Mesodermal cell (in vitro differentiated cells): ENCODE measurements at regions not wholly inside any gene's neighbourhood (a gene's known extent, or its start where the extent isn't known, plus 50 kb on each side); places are given as distances from the start of the nearest gene placed in this dataset.

Source experiments
- H3K27ac ChIP-seq: 2 replicates; pipeline ENCODE4 v1.7.0; 2013; ENCODE audit warnings: mild to moderate bottlenecking, low read depth, low read length, moderate library complexity; ENCODE audit not compliant: severe bottlenecking
- H3K36me3 ChIP-seq: 2 replicates; pipeline ENCODE4 v1.7.1; 2013; ENCODE audit warnings: mild to moderate bottlenecking, low read length, moderate library complexity; ENCODE audit not compliant: control insufficient read depth, insufficient read depth
- H3K4me1 ChIP-seq: one replicate; pipeline ENCODE4 v1.7.1; 2013; ENCODE audit warnings: mild to moderate bottlenecking, low read length; ENCODE audit not compliant: insufficient read depth, control insufficient read depth, poor library complexity, severe bottlenecking
- H3K4me3 ChIP-seq: 2 replicates; pipeline ENCODE4 v1.7.0; 2013; ENCODE audit warnings: low read length, control low read depth, mild to moderate bottlenecking; ENCODE audit not compliant: insufficient read depth, poor library complexity, severe bottlenecking; ENCODE audit errors: extremely low read depth
- H3K9me3 ChIP-seq: 2 replicates; pipeline ENCODE4 v1.7.1; 2013; ENCODE audit warnings: mild to moderate bottlenecking, low read length, moderate library complexity; ENCODE audit not compliant: control insufficient read depth
- WGBS, 2 experiments: methylation state at CpG; one replicate each; pipeline ENCODE4 v1.1.5; 2013; ENCODE audit warnings: missing lambda C conversion rate in 2 of 2; ENCODE audit not compliant: insufficient coverage in 2 of 2; 5-methylcytosine and 5-hydroxymethylcytosine counted together

DNA sequence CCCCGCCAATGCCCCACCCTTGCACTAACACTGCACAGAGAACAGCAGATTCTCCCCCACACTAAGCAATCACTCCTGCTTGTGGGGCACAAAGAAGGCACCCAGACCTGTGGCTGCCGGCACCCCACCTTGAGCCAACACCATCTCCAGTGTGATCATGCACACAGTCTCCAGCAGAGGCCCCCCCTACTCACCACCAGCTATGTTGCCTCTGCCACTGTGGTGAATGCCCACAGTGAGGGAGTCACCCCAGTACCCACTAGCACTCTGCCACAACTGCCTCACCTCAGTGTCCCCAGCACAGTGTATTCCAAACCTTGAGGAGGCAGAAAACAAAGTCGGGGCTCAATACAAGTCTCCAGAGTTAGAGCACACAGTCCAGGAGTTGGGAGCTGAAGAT is 261.7 kb upstream of the SSTR1 start:
- 83% methylated on average over 2 of the region's 3 CpGs; no CpG with 5 or more reads in 1 of the 2 experiments for WGBS, 2 experiments
- H3K4me1 ChIP-seq: no peaks in the 10 kb centered on the region
- no peak overlapping the region for H3K27ac ChIP-seq
- no peak overlapping the region for H3K4me3 ChIP-seq
- peaks cover 9% of the 10 kb centered on the region for H3K9me3 ChIP-seq
- H3K36me3 ChIP-seq: no peaks in the 10 kb centered on the region

DNA sequence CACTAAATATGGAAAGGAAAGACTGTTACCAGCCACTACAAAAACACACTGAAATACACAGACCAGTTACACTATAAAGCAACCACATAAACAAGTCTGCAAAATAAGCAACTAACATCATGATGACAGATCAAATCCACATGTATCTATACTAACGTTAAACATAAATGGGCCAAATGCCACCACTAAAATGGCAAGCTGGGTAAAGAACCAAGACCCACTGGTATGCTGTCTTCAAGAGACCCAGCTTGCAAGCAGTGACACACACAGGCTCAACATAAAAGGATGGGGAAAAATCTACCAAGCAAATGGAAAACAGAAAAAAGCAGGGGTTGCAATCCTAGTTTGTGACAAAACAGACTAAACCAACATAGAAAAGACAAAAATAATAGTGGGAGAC is 260.9 kb upstream of the SSTR1 start:
- WGBS, 2 experiments: 100% methylated on average over 1 of the region's 1 CpG; no CpG with 5 or more reads in 1 of the 2 experiments

DNA sequence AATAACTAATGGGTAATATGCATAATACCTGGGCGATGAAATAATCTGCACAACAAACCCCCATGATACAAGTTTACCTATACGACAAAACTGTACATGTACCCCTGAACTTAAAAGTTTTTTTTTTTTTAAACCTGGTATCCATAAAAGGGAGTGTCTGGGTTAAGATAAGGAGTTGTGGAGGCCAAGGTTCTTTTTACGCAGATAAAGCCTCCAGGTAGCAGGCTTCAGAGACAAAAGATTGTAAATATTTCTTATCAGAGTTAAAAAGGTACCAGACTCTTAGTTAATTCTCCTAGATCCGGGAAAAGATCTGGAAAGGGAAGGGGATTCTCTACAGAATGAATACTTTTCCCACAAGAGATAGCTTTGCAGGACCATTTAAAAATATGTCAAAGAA is 259.4 kb upstream of the SSTR1 start:
- Histone ChIP-seq H3K4me3 (no peak overlapping the region), H3K27ac (no peak overlapping the region), H3K9me3 (peaks cover 9% of the 10 kb centered on the region), H3K4me1 (no peaks in the 10 kb centered on the region), H3K36me3 (no peaks in the 10 kb centered on the region)
- WGBS, 2 experiments: 100% methylated on average over 1 of the region's 4 CpGs; no CpG with 5 or more reads in 1 of the 2 experiments

More for the DNA sequence above, 260.9 kb upstream of the SSTR1 start:
- Histone ChIP-seq H3K4me1 (no peaks in the 10 kb centered on the region), H3K36me3 (no peaks in the 10 kb centered on the region), H3K27ac (no peak overlapping the region), H3K9me3 (peaks cover 9% of the 10 kb centered on the region), H3K4me3 (no peak overlapping the region)

DNA sequence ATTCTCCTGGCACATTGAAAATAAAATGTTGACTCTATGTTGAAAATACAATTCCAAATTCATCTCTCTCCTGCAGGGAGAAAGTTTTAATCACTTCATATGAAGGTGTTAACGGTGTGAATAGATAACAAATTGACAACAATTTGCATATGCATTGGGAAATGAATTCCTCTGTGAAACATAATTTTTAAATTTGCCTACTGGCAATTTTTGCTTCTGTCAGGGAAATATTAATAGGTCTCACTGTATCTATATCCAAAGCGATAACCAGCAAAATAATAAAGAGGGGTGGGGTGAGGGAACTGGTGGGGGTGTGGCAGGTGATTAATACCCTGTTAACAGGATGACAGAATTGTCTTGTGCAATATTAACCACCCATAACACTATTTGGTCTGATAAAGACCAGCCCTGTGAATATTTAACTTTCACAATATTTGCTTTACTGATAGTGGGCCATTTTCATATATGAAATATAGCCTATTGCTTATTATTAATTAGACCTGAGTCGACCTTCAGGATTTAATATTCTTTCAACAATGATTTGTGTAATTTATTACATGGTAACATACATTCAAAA is 239.0 kb upstream of the SSTR1 start:
- Histone ChIP-seq H3K4me3 (no peak overlapping the region), H3K27ac (no peak overlapping the region), H3K36me3 (no peaks in the 10 kb centered on the region), H3K4me1 (no peaks in the 10 kb centered on the region), H3K9me3 (no peaks in the 10 kb centered on the region)
- WGBS, 2 experiments: no CpG with 5 or more reads among the region's 3 CpGs

DNA sequence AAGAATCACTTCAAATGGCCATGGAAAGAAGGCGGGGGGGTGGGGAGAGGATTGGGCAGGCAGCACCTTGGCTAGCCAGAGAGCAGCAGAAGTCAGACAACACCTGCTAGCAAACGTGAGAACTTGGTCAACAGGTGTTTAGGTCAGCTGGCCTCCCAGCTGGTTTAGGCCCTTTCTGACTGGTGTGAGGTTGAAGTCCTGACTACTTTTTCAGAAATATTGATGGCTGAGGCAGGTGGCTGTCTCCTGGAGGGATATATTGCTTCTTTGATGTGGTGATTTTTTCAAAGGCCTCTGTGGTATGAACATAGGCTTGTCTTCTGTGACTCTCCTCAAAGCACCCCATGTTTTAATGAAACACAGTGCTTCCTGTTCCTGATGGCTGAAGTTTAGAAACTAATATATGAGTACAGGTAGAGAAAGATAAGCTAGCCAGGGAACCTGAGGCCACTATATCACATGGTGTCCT is 238.2 kb upstream of the SSTR1 start:
- no peaks in the 10 kb centered on the region for H3K36me3 ChIP-seq
- no peaks in the 10 kb centered on the region for H3K4me1 ChIP-seq
- H3K4me3 ChIP-seq: no peak overlapping the region
- 76 to 83% methylated on average over 2 of the region's 2 CpGs for WGBS, 2 experiments
- H3K27ac ChIP-seq: no peak overlapping the region
- H3K9me3 ChIP-seq: no peaks in the 10 kb centered on the region

DNA sequence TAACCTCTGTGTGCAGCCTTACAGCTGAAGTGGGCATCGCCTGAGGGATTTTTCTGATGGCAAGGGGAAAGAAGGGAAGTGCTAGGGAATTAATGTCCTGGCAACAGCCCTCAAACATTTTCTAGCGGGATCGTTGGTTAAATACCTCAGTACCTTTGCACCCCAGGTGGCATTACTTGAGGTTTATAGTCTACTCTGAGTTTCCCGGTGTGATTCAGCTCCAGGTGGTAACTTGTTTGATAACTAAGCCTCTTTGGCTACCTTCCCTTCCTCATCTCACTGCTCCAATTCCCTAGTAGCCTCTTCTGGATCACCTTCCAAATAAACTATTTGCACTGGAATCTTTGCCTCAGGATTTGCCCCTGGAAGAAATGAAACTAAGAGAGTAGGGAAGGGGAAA is 237.0 kb upstream of the SSTR1 start:
- Histone ChIP-seq H3K4me1 (no peaks in the 10 kb centered on the region), H3K36me3 (no peaks in the 10 kb centered on the region), H3K9me3 (no peaks in the 10 kb centered on the region), H3K4me3 (no peak overlapping the region), H3K27ac (no peak overlapping the region)
- WGBS, 2 experiments: 82 to 100% methylated on average over 1 to 4 of the region's 4 CpGs

DNA sequence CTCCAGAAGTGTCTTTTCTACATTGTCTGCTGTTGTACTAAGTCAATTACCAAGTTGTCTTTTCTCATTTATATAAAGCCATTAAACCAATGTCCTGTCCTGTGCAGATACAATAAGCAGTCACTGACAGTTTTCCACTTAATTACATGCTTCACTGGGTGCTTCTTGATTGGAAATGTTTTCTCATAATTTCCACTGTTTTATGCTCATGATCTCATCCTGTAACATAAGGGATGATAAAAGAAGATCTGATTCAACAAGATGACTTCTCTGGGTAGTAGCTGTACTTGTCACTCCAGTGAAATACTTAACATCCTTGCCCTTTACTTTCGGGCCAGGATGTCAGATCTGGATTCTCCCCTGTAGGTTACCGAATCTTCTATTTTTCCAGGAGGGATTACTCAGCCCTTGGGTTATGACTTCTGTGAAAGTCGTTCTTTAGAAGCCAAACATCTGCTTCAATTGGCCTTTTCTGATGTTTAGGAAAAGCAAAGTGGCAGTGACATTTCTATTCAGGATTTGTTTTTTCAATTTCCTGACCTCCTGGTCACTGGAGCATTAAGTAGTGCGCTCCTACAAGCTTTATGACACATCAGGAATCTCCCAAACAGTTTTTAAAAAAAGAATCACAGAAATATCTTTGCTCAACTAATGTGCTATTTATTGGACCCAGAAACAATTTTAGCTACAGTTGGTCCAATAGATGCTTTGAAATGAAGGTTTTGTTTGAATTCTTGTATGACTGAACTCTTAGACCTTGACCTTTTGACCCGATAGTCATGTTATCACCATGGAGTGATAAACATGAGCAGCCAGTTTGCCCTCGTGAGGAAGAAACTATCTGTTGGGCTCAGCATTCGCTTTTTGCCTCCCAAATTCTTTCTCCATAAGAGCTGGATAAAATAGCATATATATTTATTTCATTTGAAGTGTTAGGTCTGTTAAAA is 234.5 kb upstream of the SSTR1 start:
- H3K4me1 ChIP-seq: no peaks in the 10 kb centered on the region
- no peaks in the 10 kb centered on the region for H3K36me3 ChIP-seq
- no peak overlapping the region for H3K27ac ChIP-seq
- no peak overlapping the region for H3K4me3 ChIP-seq
- H3K9me3 ChIP-seq: no peaks in the 10 kb centered on the region
- 78 to 97% methylated on average over 4 to 5 of the region's 7 CpGs for WGBS, 2 experiments

DNA sequence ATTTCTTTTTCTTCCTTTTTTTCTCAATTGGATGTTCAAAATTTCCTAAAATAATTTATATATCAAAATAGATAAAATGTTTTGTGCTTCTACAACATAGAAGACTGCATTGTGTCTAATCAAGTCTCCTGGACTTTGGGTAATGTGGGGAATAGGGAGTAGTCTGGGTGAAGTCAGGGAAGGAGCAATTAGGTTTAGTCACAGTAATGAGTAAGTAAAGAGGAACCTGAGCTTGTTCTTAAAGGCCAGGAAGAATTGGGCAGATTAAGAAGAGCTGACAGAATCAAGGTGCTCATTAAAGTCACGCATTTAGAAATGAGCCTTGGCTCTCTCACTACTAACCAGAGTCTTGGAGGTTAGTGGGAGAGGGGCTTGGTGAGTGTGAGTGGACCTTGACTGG is 233.3 kb upstream of the SSTR1 start:
- H3K36me3 ChIP-seq: no peaks in the 10 kb centered on the region
- no peak overlapping the region for H3K27ac ChIP-seq
- no peaks in the 10 kb centered on the region for H3K4me1 ChIP-seq
- no peaks in the 10 kb centered on the region for H3K9me3 ChIP-seq
- no peak overlapping the region for H3K4me3 ChIP-seq
- WGBS, 2 experiments: 86% methylated on average over 1 of the region's 1 CpG; no CpG with 5 or more reads in 1 of the 2 experiments

DNA sequence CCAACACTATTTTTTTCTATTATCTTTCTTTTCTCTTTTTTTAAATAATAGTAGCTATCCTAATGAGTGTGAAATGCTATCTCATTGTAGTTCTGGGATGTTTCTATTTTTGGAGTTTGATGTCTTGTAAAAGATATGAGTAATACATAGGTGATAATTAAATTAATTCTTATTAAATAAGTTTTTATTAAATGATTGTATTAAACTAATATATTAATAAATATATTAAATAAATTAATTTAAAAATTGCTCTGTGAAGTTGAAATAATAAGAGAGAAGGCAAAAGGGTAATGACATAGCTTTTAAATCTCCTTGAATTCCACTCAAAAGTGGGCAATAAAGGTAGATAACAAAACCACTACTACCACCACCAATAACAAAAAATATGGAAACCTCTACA is 230.2 kb upstream of the SSTR1 start:
- Histone ChIP-seq H3K9me3 (peaks cover 13% of the 10 kb centered on the region), H3K4me3 (no peak overlapping the region), H3K4me1 (no peaks in the 10 kb centered on the region), H3K27ac (no peak overlapping the region), H3K36me3 (no peaks in the 10 kb centered on the region)

DNA sequence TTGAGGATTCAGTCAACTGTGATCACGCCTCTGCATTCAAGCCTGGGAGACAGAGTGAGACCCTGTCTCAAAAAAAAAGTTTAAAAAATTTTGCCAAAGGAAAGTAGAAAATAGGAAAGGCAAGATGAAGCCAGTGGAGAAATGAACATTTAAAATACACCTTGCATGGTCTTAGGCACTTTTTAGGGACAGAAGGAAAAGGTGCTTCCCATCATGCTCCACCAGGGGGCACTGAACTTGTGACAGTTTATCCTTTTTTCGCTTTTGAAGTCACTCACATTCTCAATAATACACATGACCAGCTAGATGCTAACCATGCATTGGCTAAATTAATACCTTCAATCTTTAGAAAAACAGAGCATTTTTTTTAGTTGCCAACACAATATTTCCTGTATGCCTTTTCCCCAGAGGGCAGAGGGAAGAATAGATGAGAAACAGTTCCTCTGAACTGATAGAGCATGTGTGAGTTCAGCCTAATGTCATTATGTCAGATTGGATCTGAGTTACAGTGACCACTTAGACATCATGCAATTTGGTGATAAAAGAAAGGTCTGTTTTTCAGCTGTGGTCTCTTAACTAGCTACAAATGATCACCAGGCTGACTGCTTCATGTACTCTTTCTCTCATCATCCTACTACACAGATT is 221.8 kb upstream of the SSTR1 start:
- 33 to 62% methylated on average over 1 to 2 of the region's 2 CpGs for WGBS, 2 experiments
- no peaks in the 10 kb centered on the region for H3K4me1 ChIP-seq
- no peaks in the 10 kb centered on the region for H3K36me3 ChIP-seq
- H3K9me3 ChIP-seq: peaks cover 7% of the 10 kb centered on the region
- H3K27ac ChIP-seq: no peak overlapping the region
- no peak overlapping the region for H3K4me3 ChIP-seq
